ENCODE measurements at regions not wholly inside any gene's neighbourhood (a gene's known extent, or its start where the extent isn't known, plus 50 kb on each side); places are given as distances from the start of the nearest gene placed in this dataset.

DNA sequence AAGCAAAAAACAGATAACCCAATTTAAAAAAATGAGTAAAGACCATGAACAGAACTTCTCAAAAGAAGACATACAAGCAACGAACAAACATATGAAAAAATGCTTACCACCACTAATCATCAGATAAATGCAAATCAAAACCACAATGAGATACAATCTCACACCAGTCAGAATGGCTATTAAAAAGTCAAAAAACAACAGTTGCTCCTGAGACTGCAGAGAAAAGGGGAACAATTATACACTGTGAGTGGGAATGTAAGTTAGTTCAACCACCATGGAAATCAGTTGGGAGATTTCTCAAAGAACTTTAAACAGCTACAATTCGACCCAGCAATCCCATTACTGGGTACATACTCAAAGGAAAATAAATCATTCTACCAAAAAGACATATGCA, 131.6 kb downstream of the PTGER3 start:
- Histone ChIP-seq H4K20me1 (ENCODE audit: control insufficient read depth, extremely low read depth, insufficient read depth, low read length) (no peaks in the 10 kb centered on the region), H3K79me2 (ENCODE audit: control insufficient read depth, insufficient read depth, low read length) (no peaks in the 10 kb centered on the region), H3K27ac (ENCODE audit: control insufficient read depth, insufficient read depth, low read length) (no peak overlapping the region), H3K4me2 (ENCODE audit: control insufficient read depth, extremely low read depth, insufficient read depth, low read depth, low read length) (no peak overlapping the region), H3K4me1 (ENCODE audit: control insufficient read depth, extremely low read depth, insufficient read depth, low read length) (no peaks in the 10 kb centered on the region), H2AFZ (ENCODE audit: control insufficient read depth, low read length) (no peak overlapping the region), H3K27me3 (ENCODE audit: control insufficient read depth, extremely low read depth, insufficient read depth, low read length) (no peaks in the 10 kb centered on the region), H3K36me3 (ENCODE audit: control insufficient read depth in 2 of 2, extremely low read depth in 1 of 2, insufficient read depth in 2 of 2, low read length in 2 of 2) (no peaks in the 10 kb centered on the region), H3K9ac (ENCODE audit: control insufficient read depth, extremely low read depth, insufficient read depth, low read length) (no peak overlapping the region), H3K4me3 (ENCODE audit: control insufficient read depth in 2 of 3, extremely low read depth in 1 of 3, insufficient read depth in 2 of 3, low read depth in 1 of 3, low read length in 3 of 3) (no peak overlapping the region), H3K9me1 (ENCODE audit: control insufficient read depth, extremely low read depth, insufficient read depth, low read length) (no peaks in the 10 kb centered on the region), H3K9me3 (ENCODE audit: control insufficient read depth, low read depth, low read length) (no peaks in the 10 kb centered on the region)
- TF ChIP-seq, protein P1, sequence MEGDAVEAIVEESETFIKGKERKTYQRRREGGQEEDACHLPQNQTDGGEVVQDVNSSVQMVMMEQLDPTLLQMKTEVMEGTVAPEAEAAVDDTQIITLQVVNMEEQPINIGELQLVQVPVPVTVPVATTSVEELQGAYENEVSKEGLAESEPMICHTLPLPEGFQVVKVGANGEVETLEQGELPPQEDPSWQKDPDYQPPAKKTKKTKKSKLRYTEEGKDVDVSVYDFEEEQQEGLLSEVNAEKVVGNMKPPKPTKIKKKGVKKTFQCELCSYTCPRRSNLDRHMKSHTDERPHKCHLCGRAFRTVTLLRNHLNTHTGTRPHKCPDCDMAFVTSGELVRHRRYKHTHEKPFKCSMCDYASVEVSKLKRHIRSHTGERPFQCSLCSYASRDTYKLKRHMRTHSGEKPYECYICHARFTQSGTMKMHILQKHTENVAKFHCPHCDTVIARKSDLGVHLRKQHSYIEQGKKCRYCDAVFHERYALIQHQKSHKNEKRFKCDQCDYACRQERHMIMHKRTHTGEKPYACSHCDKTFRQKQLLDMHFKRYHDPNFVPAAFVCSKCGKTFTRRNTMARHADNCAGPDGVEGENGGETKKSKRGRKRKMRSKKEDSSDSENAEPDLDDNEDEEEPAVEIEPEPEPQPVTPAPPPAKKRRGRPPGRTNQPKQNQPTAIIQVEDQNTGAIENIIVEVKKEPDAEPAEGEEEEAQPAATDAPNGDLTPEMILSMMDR (optimal IDR thresholded peaks at IDR 0.05 in 1 of 3, IDR thresholded peaks at IDR 0.05 in 1 of 3, conservative IDR thresholded peaks at IDR 0.05 in 1 of 3; ENCODE audit: extremely low read depth in 1 of 3, insufficient read depth in 2 of 3, low read length in 3 of 3) = no peak
- TF ChIP-seq EZH2 (IDR thresholded peaks at IDR 0.05; ENCODE audit: low read length) = no peak
- no peak for DNase-seq (ENCODE audit: low read depth, low spot score)
- FAIRE-seq = no peak
- dilution Hi-C loops (cut with MboI; ENCODE audit: extremely low pct_ligation_motif_present, low sequenced_read_pairs) = no loop called here

DNA sequence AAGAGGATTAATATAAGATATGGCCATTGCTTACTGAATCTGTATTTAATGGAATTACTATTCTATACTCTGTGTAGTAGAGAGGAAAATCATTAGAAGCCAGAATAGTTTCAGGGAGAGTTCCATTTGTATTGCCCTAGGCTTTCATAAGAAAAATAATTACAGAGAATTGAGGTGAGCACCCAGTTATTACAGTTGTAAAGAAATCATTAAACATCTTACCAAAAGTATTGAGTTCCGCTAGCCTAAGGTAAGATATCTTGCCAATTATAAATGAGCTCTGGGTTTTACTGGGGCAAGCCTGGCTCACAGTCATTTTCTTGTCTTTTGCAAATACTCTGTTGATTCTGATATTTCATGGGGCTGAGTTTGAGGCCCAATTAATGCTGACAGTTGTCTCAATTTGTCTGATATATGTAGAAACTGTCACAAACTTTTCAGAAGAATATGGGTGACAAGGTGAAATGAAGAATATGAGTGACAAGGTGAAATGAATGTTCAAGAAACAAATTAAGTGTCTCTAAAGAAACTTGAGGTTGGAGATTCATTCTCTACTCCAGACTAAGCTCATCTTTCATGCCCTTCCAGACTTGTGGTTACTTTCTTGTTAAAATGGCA, 127.8 kb downstream of the PTGER3 start:
- Histone ChIP-seq H2AFZ (ENCODE audit: control insufficient read depth, low read length) (no peak overlapping the region), H3K79me2 (ENCODE audit: control insufficient read depth, insufficient read depth, low read length) (no peaks in the 10 kb centered on the region), H3K4me1 (ENCODE audit: control insufficient read depth, extremely low read depth, insufficient read depth, low read length) (no peaks in the 10 kb centered on the region), H3K27ac (ENCODE audit: control insufficient read depth, insufficient read depth, low read length) (no peak overlapping the region), H3K36me3 (ENCODE audit: control insufficient read depth in 2 of 2, extremely low read depth in 1 of 2, insufficient read depth in 2 of 2, low read length in 2 of 2) (no peaks in the 10 kb centered on the region), H3K9me3 (ENCODE audit: control insufficient read depth, low read depth, low read length) (no peaks in the 10 kb centered on the region), H3K9me1 (ENCODE audit: control insufficient read depth, extremely low read depth, insufficient read depth, low read length) (no peaks in the 10 kb centered on the region), H3K4me2 (ENCODE audit: control insufficient read depth, extremely low read depth, insufficient read depth, low read depth, low read length) (no peak overlapping the region), H4K20me1 (ENCODE audit: control insufficient read depth, extremely low read depth, insufficient read depth, low read length) (no peaks in the 10 kb centered on the region), H3K4me3 (ENCODE audit: control insufficient read depth in 2 of 3, extremely low read depth in 1 of 3, insufficient read depth in 2 of 3, low read depth in 1 of 3, low read length in 3 of 3) (no peak overlapping the region), H3K27me3 (ENCODE audit: control insufficient read depth, extremely low read depth, insufficient read depth, low read length) (no peaks in the 10 kb centered on the region), H3K9ac (ENCODE audit: control insufficient read depth, extremely low read depth, insufficient read depth, low read length) (no peak overlapping the region)
- dilution Hi-C loops (cut with MboI; ENCODE audit: extremely low pct_ligation_motif_present, low sequenced_read_pairs) = no loop called here
- DNase-seq (ENCODE audit: low read depth, low spot score) (no peak), FAIRE-seq (no peak)
- no peak for TF ChIP-seq EZH2 (IDR thresholded peaks at IDR 0.05; ENCODE audit: low read length)
- TF ChIP-seq, protein P1 (optimal IDR thresholded peaks at IDR 0.05 in 1 of 3, IDR thresholded peaks at IDR 0.05 in 1 of 3, conservative IDR thresholded peaks at IDR 0.05 in 1 of 3; ENCODE audit: extremely low read depth in 1 of 3, insufficient read depth in 2 of 3, low read length in 3 of 3) = no peak
